Cerebellar nuclear complex (tissue), 1 donor: ENCODE measurements at regions not wholly inside any gene's neighbourhood (a gene's known extent, or its start where the extent isn't known, plus 50 kb on each side); places are given as distances from the start of the nearest gene placed in this dataset.

Experiments
- DNase-seq, 2 experiments: peaks; one replicate each; lab custom pipeline; 2025; lab: John Stamatoyannopoulos, UW

GRCh38 chr1:214205053-214205452 is 75.9 kb upstream of the SMYD2 start:
- no peak for DNase-seq

DNA sequence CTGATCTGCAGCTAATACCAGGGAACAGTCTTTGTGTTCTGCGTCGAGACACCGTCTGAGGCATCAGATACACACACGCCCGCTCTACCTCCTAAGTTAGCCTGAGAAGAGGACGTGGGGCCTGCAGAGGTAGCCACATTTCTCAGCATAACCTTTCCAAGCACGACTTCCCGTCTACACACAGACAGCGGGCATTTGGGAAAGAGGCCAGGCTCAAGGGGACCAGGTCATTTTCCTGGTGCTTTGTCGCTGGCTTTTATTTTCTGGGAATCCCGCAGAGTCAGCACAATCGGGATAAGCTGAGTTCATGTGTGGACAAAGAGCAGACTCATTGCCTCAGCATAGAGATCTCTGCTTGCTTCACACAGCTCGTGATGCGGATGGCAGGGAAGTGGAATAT is 72.5 kb upstream of the SMYD2 start:
- DNase-seq: no peak

GRCh38 chr1:214209260-214209808 is 71.6 kb upstream of the SMYD2 start:
- DNase-seq: no peak

DNA sequence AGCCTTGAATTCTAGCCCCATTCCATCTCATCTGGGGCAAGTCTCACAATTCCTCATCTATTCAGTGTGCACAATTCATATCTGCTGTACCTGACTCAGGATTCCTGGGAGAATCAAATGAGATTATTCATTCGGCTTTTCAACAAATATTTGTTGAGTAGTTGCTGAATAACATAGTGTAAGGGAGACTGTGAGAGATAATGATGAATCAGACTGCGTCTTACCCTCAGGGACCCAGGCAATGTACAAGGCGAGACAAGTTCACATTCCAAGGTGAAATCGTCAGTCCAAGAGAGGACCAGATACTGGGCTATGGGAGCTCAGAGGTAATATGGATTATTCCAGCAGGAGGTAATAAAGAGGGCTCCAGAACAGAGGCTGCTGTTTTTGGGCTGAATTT is 67.8 kb upstream of the SMYD2 start:
- DNase-seq: no peak

GRCh38 chr1:214214851-214215250 is 66.1 kb upstream of the SMYD2 start:
- no peak for DNase-seq

DNA sequence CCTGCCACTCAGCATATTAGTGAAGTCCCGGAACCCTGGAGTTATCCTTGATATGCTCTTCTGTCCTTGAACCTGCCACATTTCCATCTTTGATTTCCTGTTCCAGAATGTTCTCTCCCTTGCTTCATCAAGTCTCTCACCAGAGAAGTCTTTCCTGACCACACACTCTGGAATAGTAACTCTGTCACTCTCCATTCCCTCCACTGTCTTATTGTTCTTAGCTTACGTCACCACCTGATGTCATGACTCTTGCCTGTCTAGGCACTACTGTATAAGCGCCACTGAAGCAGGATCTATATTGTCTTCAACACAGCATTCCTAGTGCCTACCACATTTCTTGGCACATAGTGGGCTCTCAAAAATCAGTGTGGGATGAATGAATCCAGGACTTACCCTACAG is 65.4 kb upstream of the SMYD2 start:
- DNase-seq: no peak

DNA sequence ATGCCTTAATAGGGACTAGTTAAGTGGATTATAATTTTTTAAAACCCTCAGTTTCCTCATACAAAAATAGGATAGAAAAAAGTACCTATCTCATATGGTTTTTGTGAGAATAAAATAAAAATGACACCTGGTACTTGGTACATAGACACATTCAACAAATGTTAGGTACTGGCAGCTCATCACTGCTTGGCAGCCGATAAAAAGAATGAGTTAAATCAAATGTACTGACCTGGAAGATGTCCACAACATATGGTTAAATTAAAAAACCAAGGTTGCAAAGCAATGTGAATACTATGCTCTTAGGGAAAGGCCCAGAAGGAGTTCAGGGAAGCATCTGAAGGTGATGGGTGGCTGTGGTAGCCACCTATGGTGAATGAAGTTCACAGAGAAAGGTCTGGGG is 64.9 kb upstream of the SMYD2 start:
- DNase-seq: no peak

DNA sequence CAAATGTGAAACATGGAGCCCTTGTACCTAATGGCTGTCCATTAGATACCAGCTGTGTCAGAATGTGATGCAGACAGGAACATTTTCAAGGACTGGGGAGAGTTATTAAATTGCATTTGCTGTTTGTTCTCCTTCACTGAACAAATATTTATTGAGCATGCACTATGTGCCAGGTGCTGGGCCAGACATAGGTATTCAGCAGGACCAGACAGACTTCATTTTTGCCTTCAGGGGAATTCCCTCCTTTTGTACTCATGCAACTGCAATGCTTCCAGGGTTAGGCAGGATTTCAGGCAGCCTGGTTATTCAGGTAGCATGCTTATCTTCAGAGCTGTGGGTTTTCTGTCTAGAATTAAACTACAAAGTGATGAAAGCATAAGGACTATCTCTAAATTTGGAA is 64.2 kb upstream of the SMYD2 start:
- no peak for DNase-seq

DNA sequence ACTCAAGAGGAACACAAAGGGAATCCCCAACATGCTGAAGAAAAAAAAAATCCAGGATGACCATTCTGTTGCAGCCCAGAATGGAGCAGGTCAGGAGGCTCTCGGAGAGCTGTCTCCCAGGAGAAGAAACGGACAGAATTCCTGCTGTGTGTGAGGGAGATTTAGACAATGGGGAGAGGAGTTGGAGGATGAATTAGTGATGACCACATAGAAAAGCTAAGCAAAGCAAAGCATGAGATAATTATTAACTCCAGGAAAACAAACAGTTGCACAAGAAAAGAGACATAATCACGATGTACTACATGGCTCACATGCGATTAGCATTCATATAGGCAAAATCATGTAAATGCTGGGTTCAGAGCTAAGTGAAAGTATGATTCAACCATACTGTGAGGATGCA is 61.1 kb upstream of the SMYD2 start:
- DNase-seq: no peak

- DNase-seq: no peak
These were observed 60.1 kb upstream of the SMYD2 start for GRCh38 chr1:214220891-214221290.

DNA sequence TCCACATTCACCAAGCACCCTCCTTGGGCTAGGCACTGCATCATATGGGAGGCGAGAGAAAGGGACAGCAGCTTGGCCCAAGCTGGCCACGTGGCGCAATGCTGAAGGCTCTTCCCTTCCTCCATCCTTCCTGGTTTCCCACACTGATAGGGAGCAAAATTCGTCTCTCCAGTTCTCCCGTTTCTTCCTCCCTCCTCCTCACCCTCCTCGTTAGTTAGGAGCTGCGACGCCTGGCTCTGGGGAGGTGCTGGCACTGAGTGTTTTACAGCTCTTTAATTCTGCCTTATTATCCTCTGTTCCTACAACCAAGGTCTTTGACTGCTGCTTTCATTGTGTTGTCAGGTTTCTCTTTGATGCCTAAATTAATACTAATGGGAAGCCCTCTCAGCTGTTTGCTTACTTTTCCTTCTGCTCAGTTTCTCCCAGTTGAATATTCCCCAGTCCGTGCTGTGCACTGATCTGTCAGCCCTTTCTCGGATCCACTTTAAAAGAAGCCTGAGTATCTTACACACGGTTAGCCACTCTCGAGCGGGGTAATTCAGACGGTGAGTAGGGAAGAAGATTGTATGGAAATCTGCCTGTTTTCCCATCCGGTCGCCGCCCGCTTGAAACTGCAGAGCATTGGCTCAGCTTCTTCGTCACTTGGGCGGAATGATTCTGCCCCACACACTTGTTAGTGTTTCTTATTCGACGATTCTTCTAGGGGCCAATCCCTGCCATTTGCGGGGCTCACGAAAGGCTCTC is 56.2 kb upstream of the SMYD2 start:
- no peak for DNase-seq

- peak; percentile 58 to 63 for DNase-seq
These were observed 52.0 kb upstream of the SMYD2 start for GRCh38 chr1:214228976-214229375.

DNA sequence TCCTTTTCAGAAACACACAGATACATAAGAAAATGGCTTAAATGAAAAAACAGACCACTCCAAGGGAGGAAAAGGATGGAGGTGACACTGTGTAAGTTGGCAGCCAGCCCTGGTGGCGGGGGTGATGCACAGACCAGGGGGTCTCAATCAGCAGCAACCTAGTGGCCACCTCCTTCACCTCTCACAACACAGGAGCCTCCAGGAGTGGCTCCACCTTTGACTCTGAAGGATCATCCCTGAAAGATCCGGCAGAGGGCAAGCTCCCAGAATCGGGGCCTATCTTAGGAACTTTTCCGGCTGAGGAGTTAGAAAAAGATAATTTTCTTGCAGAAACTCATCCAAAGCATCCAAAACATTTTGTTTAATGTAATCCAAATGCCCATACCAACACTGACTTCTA is 51.2 kb upstream of the SMYD2 start:
- DNase-seq: no peak
